HG02642 (cell line): ENCODE measurements at regions not wholly inside any gene's neighbourhood (a gene's known extent, or its start where the extent isn't known, plus 50 kb on each side); places are given as distances from the start of the nearest gene placed in this dataset.

Source experiments
- ATAC-seq: cut with Tn5 transposase; IDR thresholded peaks from one replicate; pipeline ENCODE4 v1.9.1; 2021; ENCODE audit warnings: mild to moderate bottlenecking; ENCODE audit not compliant: unreplicated experiment, poor library complexity

- ATAC-seq: no peak
These were observed 650.9 kb upstream of the IGFBP3 start for GRCh38 chr7:46571996-46572395.

GRCh38 chr7:46569133-46569465 is 648.0 kb upstream of the IGFBP3 start:
- no peak for ATAC-seq

GRCh38 chr7:46568420-46569132 is 647.5 kb upstream of the IGFBP3 start:
- no peak for ATAC-seq

GRCh38 chr7:46567858-46568257 is 646.8 kb upstream of the IGFBP3 start:
- no peak for ATAC-seq

GRCh38 chr7:46566097-46566774 is 645.2 kb upstream of the IGFBP3 start:
- no peak for ATAC-seq

- no peak for ATAC-seq
These were observed 644.4 kb upstream of the IGFBP3 start for GRCh38 chr7:46565253-46566096.

- ATAC-seq: no peak
These were observed 638.2 kb upstream of the IGFBP3 start for GRCh38 chr7:46559194-46559832.

GRCh38 chr7:46558482-46559193 is 637.6 kb upstream of the IGFBP3 start:
- no peak for ATAC-seq

- ATAC-seq: no peak
These were observed 636.7 kb upstream of the IGFBP3 start for GRCh38 chr7:46557781-46558180.

GRCh38 chr7:46557295-46557711 is 636.2 kb upstream of the IGFBP3 start:
- ATAC-seq: no peak

GRCh38 chr7:46554688-46555422 is 633.8 kb upstream of the IGFBP3 start:
- no peak for ATAC-seq

GRCh38 chr7:46551603-46552002 is 630.5 kb upstream of the IGFBP3 start:
- ATAC-seq: no peak

GRCh38 chr7:46550864-46551263 is 629.8 kb upstream of the IGFBP3 start:
- no peak for ATAC-seq

- ATAC-seq: no peak
These were observed 629.0 kb upstream of the IGFBP3 start for GRCh38 chr7:46549892-46550639.

GRCh38 chr7:46549347-46549746 is 628.3 kb upstream of the IGFBP3 start:
- no peak for ATAC-seq

- no peak for ATAC-seq
These were observed 626.0 kb upstream of the IGFBP3 start for GRCh38 chr7:46547044-46547443.

- no peak for ATAC-seq
These were observed 624.7 kb upstream of the IGFBP3 start for GRCh38 chr7:46545790-46546189.

GRCh38 chr7:46544396-46545008 is 623.4 kb upstream of the IGFBP3 start:
- no peak for ATAC-seq
